ENCODE measurements at regions not wholly inside any gene's neighbourhood (a gene's known extent, or its start where the extent isn't known, plus 50 kb on each side); places are given as distances from the start of the nearest gene placed in this dataset.

- TF ChIP-seq CTCF (IDR thresholded peaks at IDR 0.05) (no peak), POLR2A (IDR thresholded peaks at IDR 0.05) (no peak)
These were observed 409.6 kb upstream of the USP24 start for GRCh38 chr1:55624766-55625165.

Measured in suprapubic skin (tissue), 3 donors.